ENCODE measurements at regions not wholly inside any gene's neighbourhood (a gene's known extent, or its start where the extent isn't known, plus 50 kb on each side); places are given as distances from the start of the nearest gene placed in this dataset.

DNA sequence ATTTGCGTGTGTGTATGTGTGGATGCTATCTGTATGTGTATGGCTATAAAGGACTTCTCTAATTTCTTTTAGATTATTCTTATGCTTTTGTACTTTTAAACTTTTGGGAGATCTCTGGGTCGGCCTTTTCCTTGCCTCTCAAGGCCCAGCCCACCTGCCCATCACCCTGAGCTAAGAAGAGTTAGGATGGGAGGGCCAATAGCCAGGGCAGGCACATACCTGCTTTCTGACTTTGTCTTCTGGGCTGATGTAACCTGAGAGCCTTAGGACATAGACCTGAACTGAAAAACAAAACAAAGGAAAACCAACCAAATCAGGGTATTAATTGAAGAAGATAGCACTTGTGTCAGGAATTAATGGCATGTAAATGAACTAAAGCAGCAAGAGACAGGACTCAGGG is 100.2 kb downstream of the IRX1 start:
- TF ChIP-seq POLR2AphosphoS5 (IDR thresholded peaks at IDR 0.05; ENCODE audit: low read depth, low read length) (no peak), SIN3A (IDR thresholded peaks at IDR 0.05; ENCODE audit: borderline replicate concordance, insufficient read depth, low read length) (no peak)
- TF ChIP-seq, protein P1, sequence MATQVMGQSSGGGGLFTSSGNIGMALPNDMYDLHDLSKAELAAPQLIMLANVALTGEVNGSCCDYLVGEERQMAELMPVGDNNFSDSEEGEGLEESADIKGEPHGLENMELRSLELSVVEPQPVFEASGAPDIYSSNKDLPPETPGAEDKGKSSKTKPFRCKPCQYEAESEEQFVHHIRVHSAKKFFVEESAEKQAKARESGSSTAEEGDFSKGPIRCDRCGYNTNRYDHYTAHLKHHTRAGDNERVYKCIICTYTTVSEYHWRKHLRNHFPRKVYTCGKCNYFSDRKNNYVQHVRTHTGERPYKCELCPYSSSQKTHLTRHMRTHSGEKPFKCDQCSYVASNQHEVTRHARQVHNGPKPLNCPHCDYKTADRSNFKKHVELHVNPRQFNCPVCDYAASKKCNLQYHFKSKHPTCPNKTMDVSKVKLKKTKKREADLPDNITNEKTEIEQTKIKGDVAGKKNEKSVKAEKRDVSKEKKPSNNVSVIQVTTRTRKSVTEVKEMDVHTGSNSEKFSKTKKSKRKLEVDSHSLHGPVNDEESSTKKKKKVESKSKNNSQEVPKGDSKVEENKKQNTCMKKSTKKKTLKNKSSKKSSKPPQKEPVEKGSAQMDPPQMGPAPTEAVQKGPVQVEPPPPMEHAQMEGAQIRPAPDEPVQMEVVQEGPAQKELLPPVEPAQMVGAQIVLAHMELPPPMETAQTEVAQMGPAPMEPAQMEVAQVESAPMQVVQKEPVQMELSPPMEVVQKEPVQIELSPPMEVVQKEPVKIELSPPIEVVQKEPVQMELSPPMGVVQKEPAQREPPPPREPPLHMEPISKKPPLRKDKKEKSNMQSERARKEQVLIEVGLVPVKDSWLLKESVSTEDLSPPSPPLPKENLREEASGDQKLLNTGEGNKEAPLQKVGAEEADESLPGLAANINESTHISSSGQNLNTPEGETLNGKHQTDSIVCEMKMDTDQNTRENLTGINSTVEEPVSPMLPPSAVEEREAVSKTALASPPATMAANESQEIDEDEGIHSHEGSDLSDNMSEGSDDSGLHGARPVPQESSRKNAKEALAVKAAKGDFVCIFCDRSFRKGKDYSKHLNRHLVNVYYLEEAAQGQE (IDR thresholded peaks at IDR 0.05; ENCODE audit: insufficient read depth in 1 of 2, low read depth in 2 of 2, low read length in 2 of 2) = no peak

All from PFSK-1 (cell line).